ENCODE measurements at regions not wholly inside any gene's neighbourhood (a gene's known extent, or its start where the extent isn't known, plus 50 kb on each side); places are given as distances from the start of the nearest gene placed in this dataset.
A peak's percentile ranks its signal among the peaks of the same experiment; 100 is the strongest.

DNA sequence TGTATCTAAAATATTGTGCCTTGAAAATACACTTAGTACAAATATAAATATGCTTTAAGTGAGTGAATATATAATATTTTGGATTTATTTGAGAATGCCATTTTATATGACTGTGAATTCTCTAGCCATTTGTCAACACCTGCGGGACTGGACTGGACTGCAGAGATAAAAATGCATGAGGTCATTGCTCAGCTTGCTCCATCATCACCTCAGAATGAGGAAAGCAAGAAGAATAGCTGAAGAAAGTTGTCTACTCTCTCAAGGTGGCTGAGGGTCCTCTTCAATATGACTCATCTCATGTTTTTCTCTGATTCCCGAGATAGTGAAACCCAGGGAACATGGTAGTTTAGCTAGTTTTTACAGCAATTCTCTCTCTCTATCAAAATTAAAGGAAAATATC, 732.5 kb upstream of the AGA start:
- no peak overlapping the region for H3K4me3 ChIP-seq (ENCODE audit: low read length)
- no peak for TF ChIP-seq CTCF (conservative IDR thresholded peaks at IDR 0.05; ENCODE audit: low read depth, low read length)
- DNase-seq (ENCODE audit: low read depth), result no peak

DNA sequence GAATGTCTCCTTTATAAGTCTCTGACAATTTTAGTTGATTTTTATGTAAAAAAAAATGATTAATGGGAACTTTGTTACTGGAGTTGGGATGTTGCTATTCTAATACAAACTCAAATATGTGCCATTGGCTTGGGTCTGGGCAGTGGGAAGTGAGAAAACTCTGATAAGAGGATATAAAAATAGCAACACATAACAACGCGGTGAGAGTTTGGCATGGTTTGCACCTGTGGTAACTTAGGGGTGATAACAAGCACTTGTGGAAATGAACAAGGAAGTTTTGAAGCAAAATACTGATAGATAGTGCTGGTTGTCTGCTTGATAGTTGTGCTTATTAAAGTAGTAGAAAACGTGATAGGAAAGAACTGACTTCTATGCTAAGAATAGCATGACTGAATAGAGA, 743.3 kb upstream of the AGA start:
- no peak for TF ChIP-seq CTCF (conservative IDR thresholded peaks at IDR 0.05; ENCODE audit: low read depth, low read length)
- no peak overlapping the region for H3K4me3 ChIP-seq (ENCODE audit: low read length)
- DNase-seq (ENCODE audit: low read depth), result no peak

GRCh38 chr4:178192611-178193010, 750.4 kb upstream of the AGA start:
- DNase-seq (ENCODE audit: low read depth), result no peak
- no peak overlapping the region for H3K4me3 ChIP-seq (ENCODE audit: low read length)
- TF ChIP-seq CTCF (conservative IDR thresholded peaks at IDR 0.05; ENCODE audit: low read depth, low read length), result no peak

GRCh38 chr4:178196751-178197374, 754.6 kb upstream of the AGA start:
- H3K4me3 ChIP-seq (ENCODE audit: low read length), result no peak overlapping the region
- DNase-seq (ENCODE audit: low read depth), result no peak
- TF ChIP-seq CTCF (conservative IDR thresholded peaks at IDR 0.05; ENCODE audit: low read depth, low read length), result no peak

DNA sequence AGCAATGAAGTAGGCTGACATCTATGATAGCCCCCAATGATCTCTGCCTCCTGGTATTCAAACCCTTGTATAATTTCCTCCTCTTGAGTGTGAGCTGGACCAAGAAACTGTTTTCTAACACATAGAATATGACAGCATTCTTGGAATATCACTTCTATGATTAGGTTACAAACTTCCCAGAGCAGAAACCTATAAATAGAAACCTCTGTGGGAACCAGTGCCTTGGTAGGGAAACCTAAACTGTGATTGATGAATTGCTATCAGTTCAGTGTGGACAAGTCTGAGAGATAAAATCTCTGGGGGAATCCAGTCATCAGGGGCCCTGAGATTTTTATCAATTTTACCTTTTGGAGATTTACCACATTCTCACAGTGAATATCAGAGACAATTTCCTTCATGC, 756.5 kb upstream of the AGA start:
- no peak overlapping the region for H3K4me3 ChIP-seq (ENCODE audit: low read length)
- TF ChIP-seq CTCF (conservative IDR thresholded peaks at IDR 0.05; ENCODE audit: low read depth, low read length), result no peak
- DNase-seq (ENCODE audit: low read depth), result peak; percentile 60

DNA sequence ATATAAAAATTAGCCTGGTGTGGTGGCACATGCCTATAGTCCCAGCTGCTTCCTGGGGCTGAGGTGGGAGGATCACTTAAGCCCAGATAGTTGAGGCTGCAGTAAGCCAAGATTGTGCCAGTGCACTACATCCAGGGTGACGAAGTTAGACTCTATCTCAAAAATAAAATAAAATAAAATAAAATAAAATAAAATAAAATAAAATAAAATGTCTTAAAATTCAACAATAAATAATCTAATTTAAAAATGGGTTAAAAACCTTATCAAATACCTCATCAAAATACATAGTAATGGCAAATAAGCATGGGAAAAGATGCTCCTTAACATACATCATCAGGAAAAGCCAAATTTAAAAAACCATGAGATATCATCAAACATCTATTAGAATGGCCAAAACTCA, 760.2 kb upstream of the AGA start:
- H3K4me3 ChIP-seq (ENCODE audit: low read length), result no peak overlapping the region
- TF ChIP-seq CTCF (conservative IDR thresholded peaks at IDR 0.05; ENCODE audit: low read depth, low read length), result no peak
- no peak for DNase-seq (ENCODE audit: low read depth)

DNA sequence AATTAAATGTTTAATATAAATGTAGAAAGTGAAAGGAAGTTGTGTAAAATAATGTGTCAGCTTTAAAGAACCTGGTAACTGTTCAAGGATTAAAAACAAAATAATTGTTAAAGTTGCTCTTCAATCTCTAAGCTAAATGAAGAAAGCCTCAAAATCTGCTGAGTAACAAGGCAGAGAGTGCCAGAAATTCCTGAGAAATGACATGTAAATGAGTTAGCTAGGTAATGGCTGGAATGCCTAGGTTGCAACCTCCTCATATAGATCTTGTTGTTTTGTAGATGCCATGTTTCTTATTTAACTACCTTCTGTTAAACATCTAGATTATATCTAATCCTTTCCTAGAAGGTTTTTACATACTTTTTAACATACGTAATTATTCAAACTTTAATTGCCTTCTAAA, 763.6 kb upstream of the AGA start:
- DNase-seq (ENCODE audit: low read depth), result peak; percentile 66
- TF ChIP-seq CTCF (conservative IDR thresholded peaks at IDR 0.05; ENCODE audit: low read depth, low read length), result no peak
- H3K4me3 ChIP-seq (ENCODE audit: low read length), result no peak overlapping the region

All from retinal pigment epithelial cell (primary cell).